PC-3 (cell line): ENCODE measurements at regions not wholly inside any gene's neighbourhood (a gene's known extent, or its start where the extent isn't known, plus 50 kb on each side); places are given as distances from the start of the nearest gene placed in this dataset.

Source experiments
- ATAC-seq: fragments of 200-7000 bp; cut with Tn5 transposase; 2 replicates; pipeline ENCODE4 v1.9.1; 2020; ENCODE audit warnings: mild to moderate bottlenecking, moderate library complexity
- BruUV-seq: library from RNA; stranded (reverse); fragments of 400-500 nt; replicated peaks from 2 replicates; lab custom pipeline; 2021; lab: Mats Ljungman, UMichigan
- CTCF ChIA-PET: fragments of 300-600 bp; sonication (Branson Sonifier 250); formaldehyde crosslinking; loops from one replicate; lab custom pipeline; 2022; ENCODE audit warnings: antibody characterized with exemption; lab: Charles Lee
- POLR2A ChIA-PET: fragments of 300-600 bp; sonication (Branson Sonifier 250); formaldehyde crosslinking; loops from one replicate; lab custom pipeline; 2022; ENCODE audit warnings: antibody characterized with exemption; ENCODE audit not compliant: unreplicated experiment; lab: Charles Lee
- DNase-seq: peaks from one replicate; pipeline ENCODE4 v3.0.0-alpha.2; 2015
- H2AFZ ChIP-seq: fragments of 300-600 bp; sonication (generic); 2 replicates; pipeline ENCODE4 v1.6.0; 2016; ENCODE audit warnings: antibody characterized with exemption, low read length
- H3F3A ChIP-seq: fragments of 300-600 bp; sonication (generic); one replicate; pipeline ENCODE4 v1.6.0; 2017; ENCODE audit warnings: antibody characterized with exemption, low read length, control low read depth, mild to moderate bottlenecking; ENCODE audit not compliant: unreplicated experiment
- H3K27ac ChIP-seq: fragments of 300-600 bp; sonication (generic); 2 replicates; pipeline ENCODE4 v1.5.1; 2016; ENCODE audit warnings: mild to moderate bottlenecking, low read length
- H3K27me3 ChIP-seq: fragments of 300-600 bp; sonication (generic); 2 replicates; pipeline ENCODE4 v1.6.1; 2016; ENCODE audit warnings: low read length, mixed read lengths
- H3K36me3 ChIP-seq: fragments of 300-600 bp; sonication (generic); 2 replicates; pipeline ENCODE4 v1.6.1; 2016; ENCODE audit warnings: low read depth, mixed run types, low read length, mixed read lengths
- H3K4me1 ChIP-seq: fragments of 300-600 bp; sonication (generic); 2 replicates; pipeline ENCODE4 v1.5.1; 2016; ENCODE audit warnings: low read length; ENCODE audit not compliant: insufficient read depth
- H3K4me2 ChIP-seq: fragments of 300-600 bp; sonication (generic); 2 replicates; pipeline ENCODE4 v1.6.0; 2016; ENCODE audit warnings: low read length
- H3K4me3 ChIP-seq: fragments of 300-600 bp; sonication (generic); 2 replicates; pipeline ENCODE4 v1.5.1; 2016; ENCODE audit warnings: mild to moderate bottlenecking, low read length, mixed read lengths
- H3K79me2 ChIP-seq: fragments of 300-600 bp; sonication (generic); 2 replicates; pipeline ENCODE4 v1.6.1; 2017; ENCODE audit warnings: low read length, mixed read lengths
- H3K9ac ChIP-seq: fragments of 300-600 bp; sonication (generic); 2 replicates; pipeline ENCODE4 v1.6.0; 2016; ENCODE audit warnings: mild to moderate bottlenecking, low read length
- H3K9me2 ChIP-seq: fragments of 300-600 bp; sonication (generic); replicated peaks from 2 replicates; pipeline ENCODE4 v1.6.1; 2016; ENCODE audit warnings: mixed run types, low read length, mixed read lengths
- H3K9me3 ChIP-seq: fragments of 300-600 bp; sonication (generic); 2 replicates; pipeline ENCODE4 v1.6.1; 2016; ENCODE audit warnings: low read length, mixed read lengths
- H4K20me1 ChIP-seq: fragments of 300-600 bp; sonication (generic); 2 replicates; pipeline ENCODE4 v1.6.1; 2016; ENCODE audit warnings: low read length, mixed read lengths
- CTCF ChIP-seq: fragments of 300-600 bp; sonication (generic); conservative IDR thresholded peaks from 2 replicates; pipeline ENCODE4 v1.5.1; 2017; ENCODE audit warnings: antibody characterized with exemption, low read depth, mild to moderate bottlenecking, low read length
- EZH2 ChIP-seq: fragments of 300-600 bp; sonication (generic); IDR thresholded peaks from one replicate; pipeline ENCODE4 v1.6.1; 2017; ENCODE audit warnings: antibody characterized with exemption, mild to moderate bottlenecking, low read length; ENCODE audit not compliant: unreplicated experiment
- EZH2phosphoT487 ChIP-seq: fragments of 300-600 bp; sonication (generic); IDR thresholded peaks from 2 replicates; pipeline ENCODE4 v1.6.1; 2018; ENCODE audit warnings: mild to moderate bottlenecking, antibody characterized with exemption, low read length, borderline replicate concordance
- intact Hi-C: fragments of 100-400 bp; cut with micrococcal nuclease; formaldehyde crosslinking; loops from 2 replicates; pipeline ENCODE4 v1.9.0; 2023

GRCh38 chr3:43905157-43905556 is 214.4 kb downstream of the ABHD5 start:
- H3K4me1 ChIP-seq = no peaks in the 10 kb centered on the region
- no peaks in the 10 kb centered on the region for H3K27me3 ChIP-seq
- H3K4me2 ChIP-seq = no peak overlapping the region
- no peak overlapping the region for H2AFZ ChIP-seq
- DNase-seq (no peak), ATAC-seq (no peak)
- no peaks in the 10 kb centered on the region for H3K9me2 ChIP-seq
- intact Hi-C loops = no loop called here
- no peaks in the 10 kb centered on the region for H3K79me2 ChIP-seq
- H3K4me3 ChIP-seq = no peak overlapping the region
- no peaks in the 10 kb centered on the region for H4K20me1 ChIP-seq
- H3K27ac ChIP-seq = no peak overlapping the region
- H3K36me3 ChIP-seq = no peaks in the 10 kb centered on the region
- H3K9ac ChIP-seq = no peak overlapping the region
- ChIA-PET CTCF (no interaction called here), POLR2A (no interaction called here)
- no peak for TF ChIP-seq EZH2phosphoT487
- TF ChIP-seq CTCF = no peak
- no peak for TF ChIP-seq EZH2
- H3F3A ChIP-seq = no peaks in the 10 kb centered on the region
- H3K9me3 ChIP-seq = no peaks in the 10 kb centered on the region
- BruUV-seq = no TSS peak

GRCh38 chr3:43906849-43907507 is 216.2 kb downstream of the ABHD5 start:
- Histone ChIP-seq H3K79me2 (no peaks in the 10 kb centered on the region), H3F3A (no peaks in the 10 kb centered on the region), H3K36me3 (no peaks in the 10 kb centered on the region), H3K4me1 (no peaks in the 10 kb centered on the region), H4K20me1 (no peaks in the 10 kb centered on the region), H3K9ac (no peak overlapping the region), H3K27ac (no peak overlapping the region), H3K9me3 (no peaks in the 10 kb centered on the region), H2AFZ (no peak overlapping the region), H3K4me2 (no peak overlapping the region), H3K9me2 (no peaks in the 10 kb centered on the region), H3K4me3 (no peak overlapping the region), H3K27me3 (no peaks in the 10 kb centered on the region)
- POLR2A ChIA-PET = no interaction called here
- TF ChIP-seq CTCF (no peak), EZH2 (no peak), EZH2phosphoT487 (no peak)
- intact Hi-C loops = no loop called here
- no TSS peak for BruUV-seq
- ATAC-seq (no peak), DNase-seq (no peak)
- CTCF ChIA-PET = no interaction called here

- Histone ChIP-seq H3K36me3 (no peaks in the 10 kb centered on the region), H3K9me3 (no peaks in the 10 kb centered on the region), H2AFZ (no peak overlapping the region), H3F3A (no peaks in the 10 kb centered on the region), H3K4me1 (no peaks in the 10 kb centered on the region), H3K4me2 (no peak overlapping the region), H3K27ac (no peak overlapping the region), H4K20me1 (no peaks in the 10 kb centered on the region), H3K4me3 (no peak overlapping the region), H3K9ac (no peak overlapping the region), H3K27me3 (no peaks in the 10 kb centered on the region), H3K9me2 (no peaks in the 10 kb centered on the region), H3K79me2 (no peaks in the 10 kb centered on the region)
- ChIA-PET POLR2A (no interaction called here), CTCF (no interaction called here)
- TF ChIP-seq CTCF = no peak
- no peak for TF ChIP-seq EZH2phosphoT487
- no peak for TF ChIP-seq EZH2
- intact Hi-C loops = no loop called here
- BruUV-seq = no TSS peak
- ATAC-seq (no peak), DNase-seq (no peak)
Measured at GRCh38 chr3:43907508-43907858, 216.7 kb downstream of the ABHD5 start.
